GM18951 (cell line): ENCODE measurements at regions not wholly inside any gene's neighbourhood (a gene's known extent, or its start where the extent isn't known, plus 50 kb on each side); places are given as distances from the start of the nearest gene placed in this dataset.
"Not testable (repeated sequence)": the region's sequence is repeated elsewhere in the genome, so short reads cannot be mapped to it uniquely, and the experiment has no call there.

Experiments used
- POLR2A ChIP-seq: IDR thresholded peaks from 4 replicates; pipeline ENCODE4 v1.6.1; 2011; ENCODE audit warnings: mild to moderate bottlenecking; ENCODE audit not compliant: insufficient read length, insufficient read depth; ENCODE audit errors: extremely low read depth
- in situ Hi-C: fragments of 300-500 bp; cut with MboI; formaldehyde crosslinking; loops from one replicate; pipeline ENCODE4 v1.12.0; 2022; ENCODE audit warnings: low sequenced_read_pairs, mixed read lengths, inconsistent platforms; ENCODE audit not compliant: unreplicated experiment

GRCh38 chr12:62164036-62164435 is 96.2 kb upstream of the USP15 start:
- in situ Hi-C loops = no loop called here
- no peak for TF ChIP-seq POLR2A

- in situ Hi-C loops = no loop called here
- no peak for TF ChIP-seq POLR2A
Observed at GRCh38 chr12:62166525-62166924, 93.7 kb upstream of the USP15 start.

- in situ Hi-C loops = no loop called here
- no peak for TF ChIP-seq POLR2A
Observed at GRCh38 chr12:62168411-62168810, 91.8 kb upstream of the USP15 start.

GRCh38 chr12:62170241-62170640 is 90.0 kb upstream of the USP15 start:
- TF ChIP-seq POLR2A = no peak
- in situ Hi-C loops = no loop called here

GRCh38 chr12:62190689-62191490 is 69.3 kb upstream of the USP15 start:
- in situ Hi-C loops = no loop called here
- no peak for TF ChIP-seq POLR2A

GRCh38 chr12:62191491-62192179 is 68.6 kb upstream of the USP15 start:
- no peak for TF ChIP-seq POLR2A
- in situ Hi-C loops = no loop called here

GRCh38 chr12:62192180-62192902 is 67.9 kb upstream of the USP15 start:
- in situ Hi-C loops = no loop called here
- TF ChIP-seq POLR2A = no peak

- TF ChIP-seq POLR2A = no peak
- in situ Hi-C loops = no loop called here
Observed at GRCh38 chr12:62192903-62193250, 67.3 kb upstream of the USP15 start.

GRCh38 chr12:62194031-62194430 is 66.2 kb upstream of the USP15 start:
- in situ Hi-C loops = no loop called here
- TF ChIP-seq POLR2A = no peak

- no peak for TF ChIP-seq POLR2A
Observed at GRCh38 chr12:62194616-62195015, 65.6 kb upstream of the USP15 start.

GRCh38 chr12:62196146-62196545 is 64.1 kb upstream of the USP15 start:
- TF ChIP-seq POLR2A = no peak

More at GRCh38 chr12:62194616-62195015, 65.6 kb upstream of the USP15 start:
- in situ Hi-C loops = no loop called here

GRCh38 chr12:62202861-62203260 is 57.3 kb upstream of the USP15 start:
- in situ Hi-C loops = not testable (repeated sequence)

More at GRCh38 chr12:62196146-62196545, 64.1 kb upstream of the USP15 start:
- in situ Hi-C loops = no loop called here

- no peak for TF ChIP-seq POLR2A
- in situ Hi-C loops = no loop called here
Observed at GRCh38 chr12:62205346-62205745, 54.9 kb upstream of the USP15 start.

- TF ChIP-seq POLR2A = no peak
- in situ Hi-C loops = no loop called here
Observed at GRCh38 chr12:62207248-62207647, 53.0 kb upstream of the USP15 start.
